ENCODE measurements at regions not wholly inside any gene's neighbourhood (a gene's known extent, or its start where the extent isn't known, plus 50 kb on each side); places are given as distances from the start of the nearest gene placed in this dataset.

GRCh38 chr7:10596827-10597226 lies 376.8 kb upstream of the PHF14 start:
- Mint-ChIP-seq H3K36me3 (ENCODE audit: low read depth) (no peaks in the 10 kb centered on the region), H3K4me1 (no peaks in the 10 kb centered on the region), H3K27me3 (ENCODE audit: low read depth, poor library complexity) (no peaks in the 10 kb centered on the region), H3K9me3 (no peaks in the 10 kb centered on the region), H3K27ac (no peak overlapping the region), H3K4me3 (no peak overlapping the region)
- DNase-seq = no peak
- TF ChIP-seq CTCF (IDR thresholded peaks at IDR 0.05) = no peak

GRCh38 chr7:10604128-10604527 lies 369.5 kb upstream of the PHF14 start:
- no peak for DNase-seq
- H3K27ac Mint-ChIP-seq = no peak overlapping the region
- H3K27me3 Mint-ChIP-seq (ENCODE audit: low read depth, poor library complexity) = no peaks in the 10 kb centered on the region
- no peaks in the 10 kb centered on the region for H3K36me3 Mint-ChIP-seq (ENCODE audit: low read depth)
- no peak overlapping the region for H3K4me3 Mint-ChIP-seq
- no peaks in the 10 kb centered on the region for H3K4me1 Mint-ChIP-seq
- no peak for TF ChIP-seq CTCF (IDR thresholded peaks at IDR 0.05)
- no peaks in the 10 kb centered on the region for H3K9me3 Mint-ChIP-seq

GRCh38 chr7:10612950-10613349 lies 360.7 kb upstream of the PHF14 start:
- Mint-ChIP-seq H3K4me3 (no peak overlapping the region), H3K36me3 (ENCODE audit: low read depth) (no peaks in the 10 kb centered on the region), H3K27ac (no peak overlapping the region), H3K27me3 (ENCODE audit: low read depth, poor library complexity) (no peaks in the 10 kb centered on the region), H3K9me3 (no peaks in the 10 kb centered on the region), H3K4me1 (no peaks in the 10 kb centered on the region)
- no peak for DNase-seq
- TF ChIP-seq CTCF (IDR thresholded peaks at IDR 0.05) = no peak

- no peaks in the 10 kb centered on the region for H3K27me3 Mint-ChIP-seq (ENCODE audit: low read depth, poor library complexity)
- H3K4me3 Mint-ChIP-seq = no peak overlapping the region
- H3K27ac Mint-ChIP-seq = peak overlapping the region; percentile 27
- H3K36me3 Mint-ChIP-seq (ENCODE audit: low read depth) = no peaks in the 10 kb centered on the region
- H3K4me1 Mint-ChIP-seq = no peaks in the 10 kb centered on the region
- DNase-seq = no peak
- H3K9me3 Mint-ChIP-seq = no peaks in the 10 kb centered on the region
- no peak for TF ChIP-seq CTCF (IDR thresholded peaks at IDR 0.05)
Measured at GRCh38 chr7:10618953-10619352, 354.7 kb upstream of the PHF14 start.

- H3K27ac Mint-ChIP-seq = no peak overlapping the region
- no peaks in the 10 kb centered on the region for H3K36me3 Mint-ChIP-seq (ENCODE audit: low read depth)
- H3K9me3 Mint-ChIP-seq = peaks cover 22% of the 10 kb centered on the region
- H3K4me1 Mint-ChIP-seq = no peaks in the 10 kb centered on the region
- H3K27me3 Mint-ChIP-seq (ENCODE audit: low read depth, poor library complexity) = no peaks in the 10 kb centered on the region
- TF ChIP-seq CTCF (IDR thresholded peaks at IDR 0.05) = no peak
- H3K4me3 Mint-ChIP-seq = no peak overlapping the region
- DNase-seq = no peak
Measured at GRCh38 chr7:10632712-10633111, 341.0 kb upstream of the PHF14 start.

- Mint-ChIP-seq H3K27me3 (ENCODE audit: low read depth, poor library complexity) (no peaks in the 10 kb centered on the region), H3K4me1 (no peaks in the 10 kb centered on the region), H3K36me3 (ENCODE audit: low read depth) (no peaks in the 10 kb centered on the region), H3K4me3 (no peak overlapping the region), H3K27ac (no peak overlapping the region), H3K9me3 (peaks cover 18% of the 10 kb centered on the region)
- DNase-seq = no peak
- no peak for TF ChIP-seq CTCF (IDR thresholded peaks at IDR 0.05)
Measured at GRCh38 chr7:10634239-10634638, 339.4 kb upstream of the PHF14 start.
